Body of pancreas (tissue), 4 donors: ENCODE measurements at regions not wholly inside any gene's neighbourhood (a gene's known extent, or its start where the extent isn't known, plus 50 kb on each side); places are given as distances from the start of the nearest gene placed in this dataset.

Experiments used
- POLR2A ChIP-seq, 3 donors: fragments of 450-650 bp; IDR thresholded peaks; one replicate each; pipeline ENCODE4 v1.6.1; 2016; ENCODE audit warnings: antibody characterized with exemption in 3 of 3, mild to moderate bottlenecking in 2 of 3
- TF ChIP-seq, protein P1 (sequence below), 7 experiments: fragments of 450-650 bp in 4 of 7; fragments of 200-600 bp in 3 of 7; sonication (generic) in 3 of 7; IDR thresholded peaks; one replicate each; pipeline ENCODE4 v1.5.1; 2016 to 2019; ENCODE audit warnings: antibody characterized with exemption in 7 of 7

DNA sequence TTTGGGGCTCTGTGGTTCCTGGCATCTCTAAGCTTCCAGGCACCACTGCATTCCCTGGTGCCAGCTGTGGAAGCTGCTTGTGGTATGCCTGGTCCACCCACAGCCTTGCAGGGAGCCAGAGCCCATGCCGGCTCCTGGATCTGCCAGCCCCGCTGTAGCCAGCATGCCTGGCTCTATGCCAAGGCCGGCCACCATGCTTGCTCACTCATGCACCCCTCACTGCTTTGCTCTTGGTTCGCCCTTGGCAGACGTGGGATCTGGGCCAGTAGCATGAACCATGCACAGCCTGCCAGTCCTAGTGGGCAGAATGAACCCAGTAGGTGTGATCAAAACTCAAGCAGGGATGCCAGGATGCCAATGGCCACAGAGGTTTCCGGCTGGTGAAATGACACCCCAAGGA is 634.2 kb upstream of the TMEFF2 start:
- TF ChIP-seq, protein P1, sequence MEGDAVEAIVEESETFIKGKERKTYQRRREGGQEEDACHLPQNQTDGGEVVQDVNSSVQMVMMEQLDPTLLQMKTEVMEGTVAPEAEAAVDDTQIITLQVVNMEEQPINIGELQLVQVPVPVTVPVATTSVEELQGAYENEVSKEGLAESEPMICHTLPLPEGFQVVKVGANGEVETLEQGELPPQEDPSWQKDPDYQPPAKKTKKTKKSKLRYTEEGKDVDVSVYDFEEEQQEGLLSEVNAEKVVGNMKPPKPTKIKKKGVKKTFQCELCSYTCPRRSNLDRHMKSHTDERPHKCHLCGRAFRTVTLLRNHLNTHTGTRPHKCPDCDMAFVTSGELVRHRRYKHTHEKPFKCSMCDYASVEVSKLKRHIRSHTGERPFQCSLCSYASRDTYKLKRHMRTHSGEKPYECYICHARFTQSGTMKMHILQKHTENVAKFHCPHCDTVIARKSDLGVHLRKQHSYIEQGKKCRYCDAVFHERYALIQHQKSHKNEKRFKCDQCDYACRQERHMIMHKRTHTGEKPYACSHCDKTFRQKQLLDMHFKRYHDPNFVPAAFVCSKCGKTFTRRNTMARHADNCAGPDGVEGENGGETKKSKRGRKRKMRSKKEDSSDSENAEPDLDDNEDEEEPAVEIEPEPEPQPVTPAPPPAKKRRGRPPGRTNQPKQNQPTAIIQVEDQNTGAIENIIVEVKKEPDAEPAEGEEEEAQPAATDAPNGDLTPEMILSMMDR (IDR thresholded peaks at IDR 0.05), result no peak
- TF ChIP-seq POLR2A (IDR thresholded peaks at IDR 0.05), result no peak
